CD4-positive, CD25-positive, alpha-beta regulatory T cell (primary cell): ENCODE measurements at regions not wholly inside any gene's neighbourhood (a gene's known extent, or its start where the extent isn't known, plus 50 kb on each side); places are given as distances from the start of the nearest gene placed in this dataset.

ENCODE experiments used
- ATAC-seq, 2 donors: fragments of 150-1000 bp; cut with Tn5 transposase; one replicate each; pipeline ENCODE4 v1.10.0; 2021; ENCODE audit warnings: low read depth in 2 of 2, moderate number of reproducible peaks in 2 of 2, moderate library complexity in 1 of 2
- DNase-seq, 3 donors: peaks; one replicate each; pipeline versions ENCODE4 v3.0.0 to v3.0.0-alpha.2; 2012 to 2022; ENCODE audit warnings: mixed read lengths in 1 of 3
- H3K27ac ChIP-seq: one replicate; pipeline ENCODE4 v1.7.0; 2013; ENCODE audit warnings: mild to moderate bottlenecking, low read length; ENCODE audit not compliant: insufficient read depth, poor library complexity, severe bottlenecking
- H3K27me3 ChIP-seq: one replicate; pipeline ENCODE4 v1.7.0; 2013; ENCODE audit warnings: low read length; ENCODE audit not compliant: control insufficient read depth, insufficient read depth
- H3K36me3 ChIP-seq: one replicate; pipeline ENCODE4 v1.7.0; 2013; ENCODE audit warnings: mild to moderate bottlenecking, low read length, moderate library complexity; ENCODE audit not compliant: control insufficient read depth, insufficient read depth
- H3K4me1 ChIP-seq: 2 replicates; pipeline ENCODE4 v1.7.0; 2013; ENCODE audit warnings: mild to moderate bottlenecking, low read length; ENCODE audit not compliant: insufficient read depth, control insufficient read depth, poor library complexity, severe bottlenecking
- H3K4me3 ChIP-seq: one replicate; pipeline ENCODE4 v1.7.0; 2013; ENCODE audit warnings: low read depth, mild to moderate bottlenecking, low read length, moderate library complexity
- H3K9me3 ChIP-seq, 2 experiments: 1 replicate in 1 of 2; 2 replicates in 1 of 2; pipeline ENCODE4 v1.7.0; 2013; ENCODE audit warnings: low read length in 2 of 2, mild to moderate bottlenecking in 1 of 2, moderate library complexity in 1 of 2; ENCODE audit not compliant: control insufficient read depth in 2 of 2
- H3K27ac Mint-ChIP-seq, 3 donors: one replicate each; pipeline ENCODE4 v1.8.0; 2020 to 2022; ENCODE audit warnings: mild to moderate bottlenecking in 3 of 3, mixed read lengths in 3 of 3, moderate library complexity in 2 of 3
- H3K27me3 Mint-ChIP-seq: one replicate; pipeline ENCODE4 v1.8.0; 2022; ENCODE audit warnings: mild to moderate bottlenecking, mixed read lengths
- H3K36me3 Mint-ChIP-seq: one replicate; pipeline ENCODE4 v1.8.0; 2020; ENCODE audit warnings: mixed read lengths
- H3K4me1 Mint-ChIP-seq, 4 donors: one replicate each; pipeline ENCODE4 v1.8.0; 2020 to 2022; ENCODE audit warnings: mixed read lengths in 4 of 4, mild to moderate bottlenecking in 1 of 4
- H3K4me3 Mint-ChIP-seq, 4 donors: one replicate each; pipeline ENCODE4 v1.8.0; 2020 to 2022; ENCODE audit warnings: mild to moderate bottlenecking in 4 of 4, mixed read lengths in 4 of 4, moderate library complexity in 3 of 4
- H3K9me3 Mint-ChIP-seq, 7 donors: one replicate each; pipeline ENCODE4 v1.8.0; 2020 to 2022; ENCODE audit warnings: mixed read lengths in 7 of 7, mild to moderate bottlenecking in 3 of 7, moderate library complexity in 2 of 7

- no peak for DNase-seq
- Mint-ChIP-seq H3K27me3 (no peaks in the 10 kb centered on the region), H3K4me3 (no peak overlapping the region), H3K9me3 (peaks cover 2 to 26% (median 5%) of the 10 kb centered on the region in 7 donors), H3K27ac (no peak overlapping the region), H3K36me3 (no peaks in the 10 kb centered on the region), H3K4me1 (peaks cover 0 to 2% (median 0%) of the 10 kb centered on the region in 4 donors)
- H3K27ac ChIP-seq, result no peak overlapping the region
- ATAC-seq, result no peak
- no peak overlapping the region for H3K4me3 ChIP-seq
- H3K27me3 ChIP-seq, result no peaks in the 10 kb centered on the region
- H3K9me3 ChIP-seq, result peaks cover 0 to 4% of the 10 kb centered on the region in 2 experiments
- no peaks in the 10 kb centered on the region for H3K4me1 ChIP-seq
- no peaks in the 10 kb centered on the region for H3K36me3 ChIP-seq
Measured at GRCh38 chr3:95707268-95707667, 1107.1 kb upstream of the EPHA6 start.

GRCh38 chr3:95710684-95711083 lies 1103.7 kb upstream of the EPHA6 start:
- no peak for DNase-seq

GRCh38 chr3:95711789-95712188 lies 1102.6 kb upstream of the EPHA6 start:
- DNase-seq (no peak), ATAC-seq (no peak)
- no peak overlapping the region for H3K27ac ChIP-seq
- H3K27me3 Mint-ChIP-seq, result no peaks in the 10 kb centered on the region
- no peak overlapping the region for H3K4me3 ChIP-seq
- H3K9me3 ChIP-seq, result peaks cover 0 to 4% of the 10 kb centered on the region in 2 experiments
- H3K36me3 ChIP-seq, result no peaks in the 10 kb centered on the region
- H3K4me1 Mint-ChIP-seq, result no peaks in the 10 kb centered on the region
- H3K36me3 Mint-ChIP-seq, result no peaks in the 10 kb centered on the region
- peaks cover 0 to 8% (median 2%) of the 10 kb centered on the region in 7 donors for H3K9me3 Mint-ChIP-seq
- H3K4me3 Mint-ChIP-seq, result no peak overlapping the region
- H3K27me3 ChIP-seq, result no peaks in the 10 kb centered on the region
- no peaks in the 10 kb centered on the region for H3K4me1 ChIP-seq
- H3K27ac Mint-ChIP-seq, result no peak overlapping the region

More at GRCh38 chr3:95710684-95711083, 1103.7 kb upstream of the EPHA6 start:
- H3K36me3 ChIP-seq, result no peaks in the 10 kb centered on the region
- peaks cover 0 to 8% (median 2%) of the 10 kb centered on the region in 7 donors for H3K9me3 Mint-ChIP-seq
- no peaks in the 10 kb centered on the region for H3K27me3 Mint-ChIP-seq
- H3K4me1 ChIP-seq, result no peaks in the 10 kb centered on the region
- H3K27me3 ChIP-seq, result no peaks in the 10 kb centered on the region
- H3K27ac ChIP-seq, result no peak overlapping the region
- no peak overlapping the region for H3K27ac Mint-ChIP-seq
- H3K9me3 ChIP-seq, result peaks cover 0 to 4% of the 10 kb centered on the region in 2 experiments
- no peak overlapping the region for H3K4me3 Mint-ChIP-seq
- no peak overlapping the region for H3K4me3 ChIP-seq
- no peak for ATAC-seq
- no peaks in the 10 kb centered on the region for H3K36me3 Mint-ChIP-seq
- H3K4me1 Mint-ChIP-seq, result no peaks in the 10 kb centered on the region

GRCh38 chr3:95715128-95715527 lies 1099.3 kb upstream of the EPHA6 start:
- Histone ChIP-seq H3K9me3 (peaks cover 0 to under 1% of the 10 kb centered on the region in 2 experiments), H3K4me1 (no peaks in the 10 kb centered on the region), H3K27ac (no peak overlapping the region), H3K27me3 (no peaks in the 10 kb centered on the region), H3K36me3 (no peaks in the 10 kb centered on the region), H3K4me3 (no peak overlapping the region)
- no peaks in the 10 kb centered on the region for H3K4me1 Mint-ChIP-seq
- H3K4me3 Mint-ChIP-seq, result no peak overlapping the region
- no peak for ATAC-seq
- peaks cover 0 to 6% (median 0%) of the 10 kb centered on the region in 7 donors for H3K9me3 Mint-ChIP-seq
- no peak for DNase-seq
- no peaks in the 10 kb centered on the region for H3K27me3 Mint-ChIP-seq
- H3K27ac Mint-ChIP-seq, result no peak overlapping the region
- H3K36me3 Mint-ChIP-seq, result no peaks in the 10 kb centered on the region

GRCh38 chr3:95717048-95717447 lies 1097.3 kb upstream of the EPHA6 start:
- Mint-ChIP-seq H3K36me3 (no peaks in the 10 kb centered on the region), H3K27me3 (no peaks in the 10 kb centered on the region), H3K4me1 (no peaks in the 10 kb centered on the region), H3K27ac (no peak overlapping the region), H3K4me3 (no peak overlapping the region), H3K9me3 (peaks cover 0 to 4% (median 0%) of the 10 kb centered on the region in 7 donors)
- no peaks in the 10 kb centered on the region for H3K27me3 ChIP-seq
- no peak overlapping the region for H3K4me3 ChIP-seq
- no peaks in the 10 kb centered on the region for H3K36me3 ChIP-seq
- ATAC-seq (no peak), DNase-seq (no peak)
- H3K27ac ChIP-seq, result no peak overlapping the region
- no peaks in the 10 kb centered on the region for H3K4me1 ChIP-seq
- H3K9me3 ChIP-seq, result no peaks in the 10 kb centered on the region

GRCh38 chr3:95718168-95718567 lies 1096.2 kb upstream of the EPHA6 start:
- H3K9me3 Mint-ChIP-seq, result peaks cover 0 to 4% (median 0%) of the 10 kb centered on the region in 7 donors
- no peaks in the 10 kb centered on the region for H3K36me3 Mint-ChIP-seq
- H3K27ac Mint-ChIP-seq, result no peak overlapping the region
- Histone ChIP-seq H3K4me1 (no peaks in the 10 kb centered on the region), H3K4me3 (no peak overlapping the region), H3K27me3 (no peaks in the 10 kb centered on the region), H3K9me3 (no peaks in the 10 kb centered on the region), H3K36me3 (no peaks in the 10 kb centered on the region), H3K27ac (no peak overlapping the region)
- no peak for ATAC-seq
- no peak for DNase-seq
- no peaks in the 10 kb centered on the region for H3K4me1 Mint-ChIP-seq
- H3K27me3 Mint-ChIP-seq, result no peaks in the 10 kb centered on the region
- no peak overlapping the region for H3K4me3 Mint-ChIP-seq

- Mint-ChIP-seq H3K36me3 (no peaks in the 10 kb centered on the region), H3K4me1 (no peaks in the 10 kb centered on the region), H3K9me3 (peaks cover 0 to 4% (median 0%) of the 10 kb centered on the region in 7 donors), H3K4me3 (no peak overlapping the region), H3K27me3 (no peaks in the 10 kb centered on the region), H3K27ac (no peak overlapping the region)
- H3K9me3 ChIP-seq, result no peaks in the 10 kb centered on the region
- H3K4me1 ChIP-seq, result no peaks in the 10 kb centered on the region
- H3K4me3 ChIP-seq, result no peak overlapping the region
- H3K27me3 ChIP-seq, result no peaks in the 10 kb centered on the region
- no peaks in the 10 kb centered on the region for H3K36me3 ChIP-seq
- H3K27ac ChIP-seq, result no peak overlapping the region
- DNase-seq, result no peak
- ATAC-seq, result no peak
Measured at GRCh38 chr3:95719481-95719880, 1094.9 kb upstream of the EPHA6 start.

GRCh38 chr3:95721938-95722337 lies 1092.5 kb upstream of the EPHA6 start:
- ATAC-seq, result no peak

More at GRCh38 chr3:95721938-95722337, 1092.5 kb upstream of the EPHA6 start:
- Histone ChIP-seq H3K36me3 (no peaks in the 10 kb centered on the region), H3K27me3 (no peaks in the 10 kb centered on the region), H3K27ac (no peak overlapping the region), H3K9me3 (no peaks in the 10 kb centered on the region), H3K4me3 (no peak overlapping the region), H3K4me1 (no peaks in the 10 kb centered on the region)
- no peaks in the 10 kb centered on the region for H3K4me1 Mint-ChIP-seq
- H3K27ac Mint-ChIP-seq, result no peak overlapping the region
- DNase-seq, result no peak
- H3K27me3 Mint-ChIP-seq, result no peaks in the 10 kb centered on the region
- H3K9me3 Mint-ChIP-seq, result peaks cover 0 to 5% (median 0%) of the 10 kb centered on the region in 7 donors
- H3K4me3 Mint-ChIP-seq, result no peak overlapping the region
- no peaks in the 10 kb centered on the region for H3K36me3 Mint-ChIP-seq
